GM21381 (cell line): ENCODE measurements at regions not wholly inside any gene's neighbourhood (a gene's known extent, or its start where the extent isn't known, plus 50 kb on each side); places are given as distances from the start of the nearest gene placed in this dataset.
A peak's percentile ranks its signal among the peaks of the same experiment; 100 is the strongest.

ENCODE experiments used
- ATAC-seq: cut with Tn5 transposase; IDR thresholded peaks from one replicate; pipeline ENCODE4 v1.9.1; 2021; ENCODE audit warnings: mild to moderate bottlenecking, moderate library complexity; ENCODE audit not compliant: unreplicated experiment

DNA sequence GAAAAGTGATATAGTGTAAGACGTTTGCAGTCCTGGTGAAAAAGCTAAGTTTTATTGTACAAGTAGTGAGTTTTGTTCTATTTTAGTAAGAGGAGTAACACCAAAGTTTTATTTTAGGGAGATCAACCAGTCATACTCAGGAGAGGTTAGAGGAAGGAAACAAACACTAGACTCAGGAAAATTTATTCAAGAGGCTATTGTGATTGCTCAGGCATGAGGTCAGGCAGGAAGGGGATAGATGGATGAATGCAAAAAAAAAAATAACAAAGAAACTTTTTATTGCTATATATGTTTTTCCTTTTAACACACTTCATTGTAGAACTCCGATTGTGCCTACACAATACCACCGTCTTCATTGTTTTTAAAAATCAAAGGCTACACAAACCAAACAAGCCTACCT, 189.0 kb downstream of the LYPLAL1 start:
- no peak for ATAC-seq

DNA sequence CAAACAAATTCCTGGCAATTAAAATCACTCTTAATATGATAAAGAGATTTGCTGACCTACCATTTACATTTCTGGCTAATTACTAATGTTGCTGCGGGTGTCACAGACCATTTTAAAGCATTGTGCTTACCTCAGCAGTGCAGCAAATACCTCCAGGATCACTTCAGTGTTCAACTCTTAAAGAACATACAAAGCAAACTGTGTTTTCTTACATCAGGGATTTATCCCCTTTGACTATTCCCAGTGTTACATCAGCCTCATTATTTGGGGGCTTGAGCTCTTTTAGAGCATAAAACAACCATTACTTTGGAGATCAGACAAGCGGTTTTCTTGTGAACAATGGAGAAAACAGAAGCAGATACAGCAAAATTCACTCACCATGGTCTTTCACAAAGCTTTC, 185.4 kb downstream of the LYPLAL1 start:
- no peak for ATAC-seq

- ATAC-seq, result no peak
These were observed 184.4 kb downstream of the LYPLAL1 start for GRCh38 chr1:219358080-219358479.

DNA sequence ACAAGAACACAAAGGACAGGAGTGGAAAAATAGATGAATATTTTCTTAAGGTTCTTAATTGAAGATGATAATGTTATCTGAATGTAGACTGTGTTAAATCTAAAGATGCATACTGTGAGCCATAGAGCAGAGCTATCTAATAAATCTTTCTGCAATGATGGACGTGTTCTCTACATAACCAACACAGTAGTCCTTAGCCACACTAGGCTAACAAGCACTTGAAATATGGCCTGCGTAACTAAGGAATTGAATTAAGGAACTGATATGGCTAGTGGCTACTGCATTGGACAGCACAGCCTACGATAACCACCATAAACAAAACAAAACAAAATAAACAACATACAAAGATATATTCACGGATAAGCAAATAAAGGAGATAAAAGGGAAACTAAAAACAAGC, 181.3 kb downstream of the LYPLAL1 start:
- no peak for ATAC-seq

GRCh38 chr1:219352961-219353651, 179.4 kb downstream of the LYPLAL1 start:
- ATAC-seq, result no peak

DNA sequence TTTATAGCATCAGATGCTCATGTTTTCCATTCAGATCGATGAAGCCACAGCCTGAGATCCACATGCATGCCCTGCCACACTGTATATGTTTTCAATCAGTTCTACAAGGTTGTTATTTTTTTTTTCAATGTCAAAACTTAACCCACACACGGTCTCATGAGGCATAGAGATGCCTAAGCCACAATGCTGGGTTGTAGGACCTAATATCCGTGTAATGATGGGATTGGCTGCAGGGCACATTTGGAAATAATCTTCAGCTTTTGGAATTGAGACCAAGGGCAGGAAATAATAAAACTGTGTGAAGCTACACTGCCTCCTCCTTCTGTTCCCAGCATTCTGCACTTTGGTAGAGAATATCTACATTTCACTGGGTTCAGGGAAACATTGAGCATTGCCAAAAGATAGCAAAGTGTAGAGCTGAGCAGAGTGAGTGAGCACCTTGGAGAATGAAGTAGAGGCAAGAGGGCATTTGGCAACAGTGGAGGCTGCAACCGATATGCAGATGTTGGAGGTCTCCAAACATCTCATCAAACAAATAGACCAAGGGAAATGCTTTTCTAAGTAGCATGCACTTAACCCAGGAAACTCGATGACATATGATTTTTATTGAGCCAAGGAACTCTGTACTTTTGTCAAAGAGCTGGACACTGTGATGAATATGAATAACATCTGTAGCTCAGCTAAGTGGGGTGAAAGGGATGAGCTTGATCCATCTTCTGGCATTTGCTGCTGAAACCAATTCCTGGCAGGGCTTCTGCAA, 176.7 kb downstream of the LYPLAL1 start:
- no peak for ATAC-seq

- ATAC-seq, result no peak
These were observed 174.3 kb downstream of the LYPLAL1 start for GRCh38 chr1:219347921-219348391.

DNA sequence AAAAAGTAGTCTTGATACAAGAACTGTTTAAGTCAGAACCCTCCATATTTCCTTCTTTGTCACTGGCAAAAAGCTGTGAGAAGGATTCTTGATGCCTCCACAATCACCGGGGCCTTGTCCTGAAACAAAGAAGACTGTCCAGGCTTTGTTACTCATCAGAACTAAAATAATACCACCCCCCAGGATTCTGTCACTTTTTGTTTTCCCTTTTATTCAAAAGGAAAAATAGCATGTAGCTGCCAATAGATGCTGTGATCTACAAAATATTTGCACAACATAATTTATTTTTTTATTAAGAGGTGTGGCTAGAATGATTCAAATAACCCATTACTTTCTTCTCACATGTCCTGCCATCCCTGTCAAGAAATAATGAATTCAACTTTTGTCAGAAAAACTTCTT, 173.7 kb downstream of the LYPLAL1 start:
- ATAC-seq, result no peak

DNA sequence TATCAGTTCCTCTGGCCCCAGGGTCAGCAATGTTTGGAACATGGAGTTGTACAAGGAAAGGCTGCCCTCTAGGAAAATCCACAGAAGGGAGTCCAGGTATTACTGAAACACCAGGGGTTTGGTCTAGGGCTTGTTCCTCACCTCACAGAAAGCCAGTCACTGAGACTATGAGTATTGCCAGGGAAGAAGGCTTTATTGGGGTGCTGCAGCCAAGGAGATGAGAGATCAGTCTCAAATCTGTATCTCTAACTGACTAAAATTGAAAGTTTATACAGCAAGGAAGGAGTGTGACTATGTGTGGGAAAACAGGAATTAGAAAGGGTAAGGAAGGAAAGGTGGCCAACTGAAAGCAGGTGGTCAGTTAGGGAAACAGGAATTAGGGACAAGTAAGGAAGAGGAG, 172.3 kb downstream of the LYPLAL1 start:
- ATAC-seq, result no peak

DNA sequence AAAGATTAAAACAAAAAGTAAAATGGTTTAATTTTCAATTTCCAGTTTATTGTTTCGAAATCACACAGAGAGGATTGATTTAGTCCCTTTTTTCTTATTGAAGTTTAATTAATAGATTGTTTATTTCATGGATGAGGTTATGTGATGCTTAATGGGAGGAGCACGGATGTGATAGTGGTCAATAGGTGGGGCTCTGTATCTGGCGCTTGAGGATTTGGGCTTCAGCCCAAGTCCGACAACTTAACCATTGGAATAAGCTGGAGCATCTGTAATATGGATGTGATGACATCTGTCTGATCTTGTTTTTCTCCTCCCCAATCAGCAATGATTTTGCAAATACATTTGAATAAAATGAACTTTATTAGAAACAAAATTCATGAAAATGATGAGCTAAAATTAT, 169.2 kb downstream of the LYPLAL1 start:
- ATAC-seq, result no peak

- no peak for ATAC-seq
These were observed 167.1 kb downstream of the LYPLAL1 start for GRCh38 chr1:219340796-219341195.

DNA sequence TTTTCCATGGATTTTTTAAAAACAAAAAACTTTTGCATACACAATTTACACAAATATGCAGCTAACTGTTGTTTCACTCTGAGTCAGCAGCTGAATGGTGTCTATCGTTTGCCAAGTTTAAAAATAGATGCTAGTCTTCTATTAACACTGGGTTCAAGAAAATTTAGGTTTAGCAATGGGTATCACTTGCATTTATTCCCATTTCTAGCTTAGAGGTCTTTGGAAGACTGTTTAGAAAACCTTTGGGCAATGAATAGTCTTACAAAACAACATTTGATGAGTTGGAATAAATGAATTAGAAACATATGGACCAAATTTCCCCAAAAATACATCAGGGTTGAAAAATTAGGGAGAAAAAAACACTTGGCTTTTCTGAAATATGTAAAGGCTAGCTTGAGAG, 165.8 kb downstream of the LYPLAL1 start:
- ATAC-seq, result no peak

- ATAC-seq, result no peak
These were observed 163.9 kb downstream of the LYPLAL1 start for GRCh38 chr1:219337588-219337987.

- no peak for ATAC-seq
These were observed 159.9 kb downstream of the LYPLAL1 start for GRCh38 chr1:219333626-219334025.

DNA sequence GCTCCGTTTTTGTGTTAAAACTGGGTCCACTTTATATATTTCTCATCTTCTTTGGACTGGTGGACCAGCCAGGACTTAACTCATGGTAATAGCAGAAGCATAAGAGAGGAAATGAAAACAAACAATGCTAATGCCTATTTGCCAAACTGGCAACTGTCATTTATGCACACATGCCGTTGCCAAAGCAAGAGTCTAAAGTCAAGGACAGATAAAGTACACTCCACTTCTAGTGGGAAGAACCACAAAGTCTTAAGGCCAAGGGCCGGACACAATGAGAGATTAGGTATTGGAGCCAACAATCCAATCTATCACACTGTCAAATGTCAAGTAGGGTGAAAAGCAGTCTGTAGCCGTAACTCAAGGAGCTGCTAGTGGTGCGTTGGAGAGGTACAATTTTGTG, 157.7 kb downstream of the LYPLAL1 start:
- no peak for ATAC-seq

GRCh38 chr1:219330669-219331068, 157.0 kb downstream of the LYPLAL1 start:
- ATAC-seq, result no peak

- no peak for ATAC-seq
These were observed 156.3 kb downstream of the LYPLAL1 start for GRCh38 chr1:219330001-219330400.

GRCh38 chr1:219329578-219329977, 155.9 kb downstream of the LYPLAL1 start:
- no peak for ATAC-seq

DNA sequence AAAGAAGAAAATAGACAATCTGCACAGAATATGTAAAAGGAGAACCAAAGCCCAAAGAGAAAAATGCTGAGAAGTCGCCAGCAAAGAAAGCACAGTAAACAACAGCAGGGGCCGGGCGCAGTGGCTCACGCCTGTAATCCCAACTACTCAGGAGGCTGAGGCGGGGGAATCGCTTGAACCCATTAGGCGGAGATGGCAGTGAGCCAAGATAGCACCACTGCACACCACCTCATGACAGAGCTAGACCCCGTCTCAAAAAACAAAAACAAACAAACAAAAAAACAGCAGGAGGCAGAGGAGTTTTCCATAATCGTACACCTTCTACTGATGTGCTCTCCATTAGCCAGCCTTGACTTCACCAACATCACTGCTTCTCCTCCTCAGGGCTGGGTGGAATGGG, 153.2 kb downstream of the LYPLAL1 start:
- ATAC-seq, result no peak

DNA sequence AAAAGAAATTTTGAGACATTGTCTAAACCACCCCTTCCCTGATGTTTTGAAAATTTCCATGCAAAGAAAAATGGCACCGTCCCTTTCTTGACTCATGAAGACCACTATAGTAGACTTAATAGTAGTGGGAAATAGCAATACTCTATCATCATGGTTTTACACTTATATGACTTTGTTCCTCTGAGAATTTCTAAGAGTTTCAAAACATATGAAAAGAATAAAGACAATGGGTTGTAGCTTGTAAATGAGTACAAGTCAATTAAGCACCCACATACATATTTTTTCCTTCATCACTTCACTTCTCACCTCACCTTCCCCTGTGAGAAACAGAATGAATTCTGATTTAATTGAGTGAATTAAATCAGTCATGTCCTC, 151.7 kb downstream of the LYPLAL1 start:
- ATAC-seq, result no peak

DNA sequence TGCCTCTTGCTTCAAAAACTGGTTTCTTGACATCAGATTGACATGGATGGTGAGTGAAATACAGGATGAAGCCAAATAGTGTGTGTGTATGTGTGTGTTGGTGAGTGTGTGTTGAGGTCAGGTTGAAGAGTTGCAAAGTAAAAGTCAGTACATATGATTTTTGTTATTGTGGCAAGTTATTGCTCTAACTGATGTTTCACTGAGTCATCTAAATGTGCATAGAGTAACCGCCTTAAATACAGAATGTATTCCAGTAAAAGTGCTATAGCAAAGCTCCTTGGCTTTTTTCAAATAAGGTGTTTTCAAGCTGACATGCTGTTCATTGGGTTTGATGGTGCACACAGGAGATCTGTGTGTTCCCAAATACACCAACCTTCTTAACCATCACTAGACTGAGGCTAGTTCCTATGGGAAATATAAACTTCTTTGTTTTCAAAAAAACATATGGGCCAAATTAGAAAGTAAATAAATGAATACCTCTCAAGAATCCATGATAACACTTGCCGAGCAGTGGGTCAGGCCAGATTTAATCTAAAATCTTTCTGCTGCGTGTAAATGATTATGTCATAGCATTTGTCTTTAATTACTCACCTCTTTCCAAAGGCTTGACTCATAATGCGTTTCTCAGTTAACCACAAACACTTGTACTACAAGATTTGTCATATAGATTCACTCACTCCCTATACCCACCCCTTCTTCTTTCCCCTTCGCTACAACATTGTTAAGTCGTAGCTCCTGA, 151.1 kb downstream of the LYPLAL1 start:
- peak; percentile 76 for ATAC-seq

DNA sequence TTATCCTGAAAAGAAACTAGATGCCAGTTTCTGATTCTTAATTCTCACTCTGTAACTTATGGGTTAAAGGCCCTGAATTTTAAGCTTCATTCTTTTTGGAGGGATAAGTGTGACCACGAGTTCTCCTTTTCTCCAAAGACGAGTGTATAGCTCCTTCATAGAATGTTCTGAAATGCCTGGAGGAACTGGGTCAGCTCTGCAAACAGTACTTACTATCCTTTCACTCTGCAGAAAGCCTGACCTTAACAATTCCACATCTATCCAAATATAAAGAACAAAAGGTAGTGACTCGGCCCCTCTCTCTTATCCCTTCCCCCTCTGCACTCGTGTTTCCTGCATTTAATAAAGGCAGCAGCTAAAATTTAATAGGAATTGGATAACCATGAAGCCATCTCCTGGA, 150.5 kb downstream of the LYPLAL1 start:
- no peak for ATAC-seq
